HCT116 (cell line): ENCODE measurements at regions not wholly inside any gene's neighbourhood (a gene's known extent, or its start where the extent isn't known, plus 50 kb on each side); places are given as distances from the start of the nearest gene placed in this dataset.

Experiments
- CTCF ChIP-seq, 3 experiments: fragments of 200-600 bp in 1 of 3; sonication (generic) in 1 of 3; IDR thresholded peaks in 2 of 3; conservative IDR thresholded peaks in 1 of 3; 2 replicates each; pipeline ENCODE4 v1.5.1; 2012 to 2017; ENCODE audit warnings: low read depth in 2 of 3, low read length in 2 of 3, antibody characterized with exemption in 1 of 3, borderline replicate concordance in 1 of 3, control low read depth in 1 of 3, mild to moderate bottlenecking in 1 of 3, mixed read lengths in 1 of 3, mixed run types in 1 of 3, moderate library complexity in 1 of 3; ENCODE audit not compliant: insufficient read depth in 1 of 3
- ELF1 ChIP-seq: IDR thresholded peaks from 2 replicates; pipeline ENCODE4 v1.6.1; 2012; ENCODE audit warnings: low read depth, borderline replicate concordance
- ZBTB33 ChIP-seq: IDR thresholded peaks from 2 replicates; pipeline ENCODE4 v1.6.1; 2011; ENCODE audit warnings: mild to moderate bottlenecking, low read length, moderate library complexity; ENCODE audit not compliant: insufficient replicate concordance; ENCODE audit errors: extremely low read depth

- no peak for TF ChIP-seq CTCF (IDR thresholded peaks at IDR 0.05 in 2 of 3, conservative IDR thresholded peaks at IDR 0.05 in 1 of 3; ENCODE audit: borderline replicate concordance in 1 of 3, insufficient read depth in 1 of 3, low read depth in 2 of 3, low read length in 2 of 3)
- TF ChIP-seq ELF1, result no peak
- TF ChIP-seq ZBTB33, result no peak
Measured at GRCh38 chr13:50713523-50714248, 129.8 kb downstream of the DLEU7 start.
